HG03095 (cell line): ENCODE measurements at regions not wholly inside any gene's neighbourhood (a gene's known extent, or its start where the extent isn't known, plus 50 kb on each side); places are given as distances from the start of the nearest gene placed in this dataset.

Source experiments
- ATAC-seq: cut with Tn5 transposase; IDR thresholded peaks from one replicate; pipeline ENCODE4 v1.9.1; 2021; ENCODE audit warnings: moderate library complexity; ENCODE audit not compliant: unreplicated experiment

GRCh38 chr4:160872491-160872890 is 1291.3 kb downstream of the FSTL5 start:
- ATAC-seq: no peak

- no peak for ATAC-seq
Observed at GRCh38 chr4:160877087-160877790, 1286.6 kb downstream of the FSTL5 start.

DNA sequence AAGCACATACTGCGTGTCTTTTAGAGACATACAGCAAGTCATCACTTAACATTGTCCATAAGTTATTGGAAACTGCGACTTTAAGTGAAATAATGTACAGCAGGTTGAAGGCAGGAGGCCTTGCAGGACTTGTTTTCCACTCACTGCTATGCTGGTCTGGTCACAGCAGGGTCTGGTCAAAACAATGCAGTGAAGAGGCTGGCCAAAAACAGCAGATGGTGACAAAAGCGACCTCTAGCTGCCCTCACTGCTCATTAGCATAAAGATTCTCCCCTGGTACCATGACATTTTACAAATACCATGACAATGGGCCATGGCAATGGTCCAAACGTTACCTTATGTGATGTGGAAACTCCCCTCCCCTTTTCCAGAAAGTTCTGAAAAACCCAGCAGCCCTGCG is 1283.6 kb downstream of the FSTL5 start:
- ATAC-seq: no peak

DNA sequence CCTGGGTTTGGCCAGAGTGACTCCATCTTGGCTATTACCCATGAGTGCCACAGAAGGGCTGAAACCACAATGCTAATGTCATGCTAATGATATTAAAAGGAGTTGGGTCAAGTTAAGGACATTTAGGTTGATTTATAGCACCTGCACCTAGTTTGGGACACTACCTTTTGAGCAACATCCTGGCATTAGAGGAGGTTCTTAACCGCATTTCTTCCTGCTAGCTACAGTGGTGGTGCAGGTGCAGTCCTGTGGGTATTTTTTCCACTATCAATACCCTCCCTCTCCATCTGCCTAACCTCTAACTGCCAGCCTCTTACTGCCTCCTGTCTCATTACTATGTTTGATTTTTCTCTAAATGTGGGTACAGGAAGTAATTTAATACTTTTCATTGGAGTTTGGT is 1276.1 kb downstream of the FSTL5 start:
- no peak for ATAC-seq

- ATAC-seq: no peak
Observed at GRCh38 chr4:160894128-160894527, 1269.7 kb downstream of the FSTL5 start.

- no peak for ATAC-seq
Observed at GRCh38 chr4:160894809-160895208, 1269.0 kb downstream of the FSTL5 start.

GRCh38 chr4:160927311-160927710 is 1236.5 kb downstream of the FSTL5 start:
- ATAC-seq: no peak

- no peak for ATAC-seq
Observed at GRCh38 chr4:160928482-160928881, 1235.3 kb downstream of the FSTL5 start.

- ATAC-seq: no peak
Observed at GRCh38 chr4:160947653-160948052, 1216.1 kb downstream of the FSTL5 start.

- no peak for ATAC-seq
Observed at GRCh38 chr4:160956875-160957274, 1206.9 kb downstream of the FSTL5 start.

DNA sequence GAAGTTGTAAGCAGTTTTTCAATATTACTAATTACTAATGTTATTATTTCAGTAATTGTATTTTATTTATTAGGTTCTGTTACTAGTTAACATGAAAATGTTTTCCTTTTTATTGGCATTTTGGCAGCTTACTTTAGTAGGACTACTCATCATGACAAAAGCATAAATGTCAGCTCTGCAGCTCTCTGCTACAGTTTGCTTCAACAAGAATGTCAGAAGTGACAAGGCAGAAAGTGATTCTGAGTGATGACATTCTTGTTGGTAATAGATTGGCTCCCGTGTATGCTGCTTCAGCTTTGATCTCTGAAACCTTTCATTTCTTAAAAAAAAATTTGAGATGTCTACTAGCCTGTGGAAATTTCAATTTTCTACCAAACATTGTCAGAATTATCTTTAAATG is 1193.9 kb downstream of the FSTL5 start:
- no peak for ATAC-seq

- no peak for ATAC-seq
Observed at GRCh38 chr4:160980091-160980490, 1183.7 kb downstream of the FSTL5 start.

DNA sequence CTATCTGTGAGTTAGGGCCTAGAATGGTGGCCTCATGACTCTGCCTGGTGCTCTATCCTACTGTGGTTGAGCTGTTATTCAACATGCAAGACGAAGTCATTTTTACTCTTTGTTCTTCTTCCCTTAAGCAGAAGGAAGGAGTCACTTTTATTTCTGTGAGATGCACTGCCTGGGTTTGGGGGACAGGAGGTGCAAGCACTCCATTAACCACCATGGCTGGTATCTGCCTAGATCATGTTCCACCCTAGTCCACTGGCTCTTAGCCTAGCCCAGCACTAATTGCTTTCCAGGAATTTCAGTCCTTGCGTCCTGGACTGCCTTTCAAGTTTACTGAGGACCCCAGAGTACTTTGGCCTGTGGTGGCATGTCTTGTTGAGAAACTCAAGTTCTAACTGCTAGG is 1182.7 kb downstream of the FSTL5 start:
- ATAC-seq: no peak

DNA sequence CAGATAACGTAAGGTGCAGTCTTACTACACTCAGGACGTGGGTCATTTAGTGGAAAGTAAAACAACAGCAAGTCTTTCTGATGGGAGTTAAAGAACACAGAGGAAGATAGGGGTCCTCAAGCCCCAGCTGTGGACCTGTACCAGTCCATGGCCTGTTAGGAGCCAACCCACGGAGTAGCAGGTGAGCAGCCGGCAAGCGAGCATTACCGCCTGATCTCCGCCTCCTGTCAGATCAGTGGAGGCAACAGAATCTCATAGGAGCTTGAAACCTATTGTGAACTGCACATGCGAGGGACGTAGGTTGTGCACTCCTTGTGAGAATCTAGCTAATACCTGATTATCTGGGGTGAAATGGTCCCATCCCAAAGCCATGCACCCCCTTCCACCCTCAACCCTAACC is 1180.8 kb downstream of the FSTL5 start:
- ATAC-seq: no peak

- ATAC-seq: no peak
Observed at GRCh38 chr4:161002386-161002785, 1161.4 kb downstream of the FSTL5 start.

DNA sequence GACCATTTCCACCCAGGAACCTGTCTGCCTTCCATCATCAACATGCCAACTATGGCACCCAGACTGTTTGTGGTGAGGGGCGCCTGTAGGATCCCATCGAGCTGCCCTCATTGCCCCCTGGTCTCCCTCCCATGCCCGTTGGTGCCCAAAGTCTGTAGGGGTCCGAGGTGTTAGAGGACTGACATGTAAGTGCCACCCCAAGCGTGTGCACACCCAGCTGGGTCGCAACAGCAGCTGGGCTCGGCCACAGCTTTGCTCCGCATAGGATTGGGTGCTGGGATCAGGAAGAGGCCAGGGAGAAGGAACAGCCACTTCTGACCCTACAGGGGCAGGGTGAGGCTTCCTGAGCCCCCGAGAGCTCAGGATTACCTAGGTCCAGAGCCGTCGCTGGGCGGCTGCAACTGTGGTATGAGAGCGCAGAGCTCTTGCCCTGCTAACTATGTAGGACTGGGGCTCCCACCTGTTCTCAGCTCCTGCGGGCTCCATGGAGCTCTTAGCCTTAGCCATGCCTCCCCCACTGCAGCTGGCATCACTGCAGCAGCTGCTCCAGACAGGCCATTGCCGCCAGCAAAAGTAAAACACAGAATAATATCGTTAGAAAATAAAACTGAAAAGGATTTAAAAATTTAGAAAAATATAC is 1160.3 kb downstream of the FSTL5 start:
- ATAC-seq: no peak

DNA sequence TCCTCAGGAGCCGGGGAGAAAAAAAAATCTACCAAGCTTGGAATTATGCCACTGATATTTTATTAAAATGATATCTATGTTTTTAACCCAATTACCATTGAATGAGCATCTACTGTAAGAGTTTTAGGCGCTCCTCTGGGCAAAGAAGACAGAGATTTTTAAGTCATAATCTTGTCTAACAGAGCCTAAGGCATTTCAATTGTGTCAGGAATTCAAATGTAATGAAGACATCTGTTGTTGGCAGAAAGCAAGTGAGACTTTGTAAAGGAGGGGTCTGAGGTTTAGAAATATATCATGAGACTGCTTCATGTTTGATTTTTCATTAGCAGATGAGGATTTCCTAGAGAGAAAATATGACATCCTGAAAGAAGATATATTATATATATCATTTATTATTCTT is 1158.1 kb downstream of the FSTL5 start:
- no peak for ATAC-seq

DNA sequence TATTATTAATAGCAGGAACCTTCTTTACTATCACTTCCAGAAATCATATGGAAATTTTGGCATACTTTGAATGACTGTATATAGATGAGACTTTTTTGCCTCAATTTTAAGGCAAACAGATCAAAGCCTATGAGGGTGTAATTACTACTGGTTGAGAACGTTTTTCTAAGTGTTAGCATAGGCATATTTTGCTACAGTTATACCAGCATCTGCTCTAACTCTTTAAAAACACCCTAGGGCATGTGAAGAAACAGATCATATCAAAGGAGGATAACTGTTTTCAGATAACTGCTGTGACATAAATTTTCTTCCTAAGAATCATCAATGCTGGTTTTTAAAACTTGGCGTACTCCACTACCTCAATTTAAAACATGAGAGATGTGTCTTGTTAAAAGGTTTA is 1155.3 kb downstream of the FSTL5 start:
- ATAC-seq: no peak

DNA sequence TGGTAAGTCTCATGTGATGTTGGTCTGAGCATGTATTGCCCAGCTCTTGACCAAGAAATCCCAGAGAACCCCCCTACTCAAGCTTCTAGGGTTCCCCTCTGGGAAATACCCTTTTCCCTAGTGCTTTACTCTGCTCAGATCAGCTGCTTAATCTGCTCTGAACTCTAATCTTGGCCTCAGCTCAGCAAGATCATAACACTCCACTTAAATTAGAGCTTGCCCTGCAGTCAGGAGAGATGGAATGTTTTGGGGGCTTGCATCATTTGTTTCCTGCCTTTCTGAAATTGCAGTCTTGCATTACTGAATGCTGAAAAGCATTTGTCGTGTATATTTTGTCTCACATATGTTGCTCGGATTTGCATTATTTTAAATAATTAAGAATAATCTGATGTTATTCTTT is 1153.6 kb downstream of the FSTL5 start:
- ATAC-seq: no peak
